COLO668 (cell line): ENCODE measurements at regions not wholly inside any gene's neighbourhood (a gene's known extent, or its start where the extent isn't known, plus 50 kb on each side); places are given as distances from the start of the nearest gene placed in this dataset.
A peak's percentile ranks its signal among the peaks of the same experiment; 100 is the strongest.
"Not testable (repeated sequence)": the region's sequence is repeated elsewhere in the genome, so short reads cannot be mapped to it uniquely, and the experiment has no call there.

Source experiments
- DNase-seq: peaks from one replicate; lab custom pipeline; 2025; ENCODE audit not compliant: unreplicated experiment; lab: John Stamatoyannopoulos, UW

DNA sequence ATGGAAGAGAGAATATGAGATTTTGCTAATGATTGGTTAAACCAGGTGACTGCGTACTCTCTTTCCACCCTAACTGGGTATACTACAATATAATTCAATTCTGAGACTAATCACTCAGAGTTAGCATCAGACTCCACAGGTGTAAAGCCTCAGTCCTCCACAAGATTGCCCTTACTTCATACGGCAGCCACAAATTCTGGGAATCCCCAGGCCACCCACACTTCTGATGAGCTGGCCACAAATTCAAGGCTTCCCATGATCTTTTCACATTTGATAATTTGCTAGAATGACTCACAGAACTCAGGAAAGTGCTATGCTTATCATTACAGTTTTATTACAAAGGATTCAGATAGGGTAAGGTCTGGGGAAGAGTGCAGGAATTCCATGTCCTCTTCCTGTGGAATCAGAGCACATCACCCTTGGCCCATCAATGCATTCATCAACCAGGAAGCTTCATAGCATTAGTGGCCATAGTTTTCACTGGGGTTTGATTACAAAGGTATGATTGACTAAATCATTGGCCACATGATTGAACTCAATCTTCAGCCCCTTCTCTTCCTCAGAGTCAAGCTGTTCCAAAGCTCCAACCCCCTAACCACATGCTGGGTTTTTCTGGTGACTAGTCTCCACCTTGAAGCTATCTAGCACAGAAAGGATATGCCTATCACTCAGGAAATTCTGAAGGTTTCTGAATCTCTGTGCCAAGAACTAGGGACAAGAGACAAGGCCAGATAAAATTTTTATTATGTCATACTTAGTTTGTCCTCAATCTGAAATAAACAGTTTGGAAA, 131.7 kb downstream of the HHIPL2 start:
- DNase-seq, result no peak

DNA sequence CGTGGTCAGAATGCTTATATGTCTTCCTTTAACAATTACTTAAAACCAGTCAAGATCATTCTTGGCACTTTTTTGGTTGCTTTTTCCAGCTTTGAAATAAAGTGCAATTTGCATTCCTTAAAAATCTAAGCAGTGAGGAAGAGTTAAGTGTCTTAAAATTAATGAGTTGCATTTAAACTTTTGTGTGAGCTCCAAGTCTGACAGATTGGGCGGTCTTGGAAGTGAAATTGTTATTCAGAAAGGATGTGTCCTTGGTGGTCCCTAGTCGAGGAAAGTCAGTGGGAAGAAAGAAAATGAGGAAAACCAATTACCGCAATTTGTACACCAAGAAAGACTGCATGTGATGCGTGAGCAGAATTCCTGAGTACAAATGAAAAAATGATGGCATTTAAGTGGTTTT, 132.5 kb downstream of the HHIPL2 start:
- no peak for DNase-seq

DNA sequence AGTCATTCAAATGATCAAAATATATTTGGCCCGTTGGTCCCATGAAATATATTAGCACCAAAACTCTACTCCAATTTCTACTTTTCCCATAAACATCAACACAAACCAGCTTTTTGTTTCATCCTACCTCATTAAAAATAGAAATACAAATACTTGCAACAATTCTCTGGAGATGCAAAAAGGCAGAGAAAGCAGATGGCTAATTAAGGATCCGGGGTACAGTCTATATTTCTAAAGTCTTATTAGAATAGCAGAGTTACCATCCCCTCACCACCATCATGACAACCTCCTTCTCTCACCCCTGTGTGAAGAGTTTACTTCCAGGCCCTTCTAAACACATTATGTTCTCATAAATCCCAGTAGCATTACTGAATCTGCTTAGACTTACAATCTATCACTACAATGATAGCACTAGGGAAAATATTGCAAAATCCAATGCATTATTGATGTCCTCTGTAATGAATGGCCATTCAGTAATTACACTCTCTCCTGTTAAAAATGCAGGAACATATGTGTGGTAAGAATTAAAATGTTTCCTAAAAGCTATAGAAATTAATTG, 133.8 kb downstream of the HHIPL2 start:
- no peak for DNase-seq

DNA sequence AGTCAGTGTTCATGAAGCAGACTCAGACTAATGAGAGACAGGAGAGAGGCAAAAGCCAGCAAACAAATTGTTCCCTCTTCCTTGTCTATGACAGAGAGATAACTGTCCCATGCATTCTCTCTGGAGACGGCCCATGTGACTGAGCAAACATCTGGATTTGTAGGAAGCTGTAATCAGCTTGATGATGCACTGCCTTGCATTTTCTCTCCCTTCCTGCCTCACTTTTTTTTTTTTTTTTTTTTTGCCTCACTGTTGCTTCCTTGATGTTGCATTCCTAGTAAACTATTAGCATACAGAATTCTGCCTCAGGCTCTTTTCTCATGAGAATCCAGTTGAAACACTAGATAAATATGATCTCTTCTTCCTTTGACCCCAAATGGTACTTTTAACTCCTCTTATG, 134.5 kb downstream of the HHIPL2 start:
- no peak for DNase-seq

DNA sequence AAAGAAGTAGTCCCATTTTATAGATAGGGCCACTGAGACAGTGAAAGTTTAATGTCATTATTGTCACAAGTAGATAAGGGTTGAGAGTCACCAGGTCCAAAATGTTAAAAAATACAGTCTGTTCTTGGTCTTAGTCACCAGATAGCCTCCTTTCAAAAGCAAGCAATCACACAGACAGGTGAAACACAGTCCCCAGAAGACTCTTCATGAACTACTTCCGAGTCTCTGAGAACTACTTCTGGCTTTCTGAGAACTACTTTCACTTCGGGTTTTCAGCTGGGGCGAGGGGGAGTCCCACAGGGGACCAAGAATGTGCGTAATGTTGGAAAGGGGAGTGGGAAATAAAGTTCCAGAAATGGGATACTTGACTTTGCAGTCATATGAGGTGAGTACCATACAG, 143.2 kb downstream of the HHIPL2 start:
- no peak for DNase-seq

DNA sequence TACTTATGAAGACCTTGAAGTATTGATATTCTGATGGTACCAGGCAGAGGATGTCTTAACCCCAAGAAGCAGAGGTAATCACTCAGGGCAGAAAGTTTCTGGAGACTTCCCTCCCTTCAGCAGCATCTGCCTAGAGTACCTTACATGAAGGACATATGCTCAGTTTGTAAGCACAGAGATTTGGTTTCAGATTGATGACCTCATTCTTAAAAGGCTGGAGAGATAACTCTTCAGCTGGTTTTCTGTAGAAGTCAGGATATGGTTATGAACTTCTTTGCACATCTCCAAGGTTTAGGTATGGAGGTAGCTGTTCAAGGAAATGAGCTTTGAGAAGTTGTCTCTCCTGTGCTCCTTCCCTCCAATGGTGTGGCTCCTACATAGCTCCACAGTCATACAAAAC, 148.7 kb downstream of the HHIPL2 start:
- no peak for DNase-seq

DNA sequence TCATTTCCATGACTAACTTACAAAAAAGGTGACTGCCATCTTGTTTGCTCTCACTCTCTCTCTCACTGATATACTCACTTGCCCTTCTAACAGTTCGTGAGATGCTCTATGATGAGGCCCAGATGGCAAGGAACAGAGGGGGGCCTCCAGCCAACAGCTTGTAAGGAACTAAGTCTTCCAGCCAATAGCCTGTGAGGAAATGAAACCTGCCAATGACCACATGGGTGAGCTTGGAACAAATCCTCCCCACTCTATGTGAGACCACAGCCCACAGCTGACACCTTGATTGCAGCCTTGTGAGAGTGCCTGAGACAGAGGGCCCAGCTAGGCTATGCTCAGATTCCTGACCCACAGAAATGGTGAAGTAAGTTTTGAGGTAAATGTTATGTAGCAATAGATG, 153.7 kb downstream of the HHIPL2 start:
- no peak for DNase-seq

DNA sequence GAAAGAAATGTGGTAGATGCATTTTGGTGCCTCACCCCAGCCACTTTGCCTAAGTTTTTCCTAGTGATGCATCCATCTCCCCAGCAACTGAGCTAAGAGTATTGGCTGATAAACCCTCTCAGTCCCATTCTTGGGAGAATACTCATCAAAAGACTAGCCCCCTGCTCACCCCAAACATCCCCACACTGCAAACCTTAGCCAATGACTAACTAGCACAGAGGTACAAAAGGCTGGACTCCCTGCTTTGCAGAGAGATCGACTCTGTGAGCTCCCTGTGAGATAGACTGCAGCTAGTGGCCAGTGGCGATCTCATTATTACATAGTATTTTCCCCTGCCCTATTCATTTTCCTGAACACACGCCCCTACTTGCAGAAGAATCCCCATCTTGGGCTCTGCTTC, 155.3 kb downstream of the HHIPL2 start:
- DNase-seq, result no peak

DNA sequence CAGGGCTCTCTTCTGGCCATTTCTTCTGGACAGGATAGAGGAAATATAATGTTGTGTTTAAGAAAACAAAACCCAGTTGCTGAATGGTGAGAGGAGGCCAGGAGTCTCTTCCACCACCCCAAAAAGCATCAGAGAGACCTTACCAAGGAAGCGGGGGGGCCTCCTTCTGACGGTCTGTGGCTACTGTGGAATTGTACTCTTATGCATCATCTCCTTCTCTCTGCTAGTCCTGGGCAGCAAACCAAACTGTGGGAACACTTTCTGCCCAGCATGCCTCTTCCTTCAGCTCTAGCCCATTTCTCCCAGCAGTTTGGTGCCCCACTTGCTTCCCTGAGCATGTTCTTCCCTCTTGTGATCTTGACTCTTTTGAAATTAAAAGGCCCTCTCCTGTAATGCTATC, 157.7 kb downstream of the HHIPL2 start:
- DNase-seq, result no peak

DNA sequence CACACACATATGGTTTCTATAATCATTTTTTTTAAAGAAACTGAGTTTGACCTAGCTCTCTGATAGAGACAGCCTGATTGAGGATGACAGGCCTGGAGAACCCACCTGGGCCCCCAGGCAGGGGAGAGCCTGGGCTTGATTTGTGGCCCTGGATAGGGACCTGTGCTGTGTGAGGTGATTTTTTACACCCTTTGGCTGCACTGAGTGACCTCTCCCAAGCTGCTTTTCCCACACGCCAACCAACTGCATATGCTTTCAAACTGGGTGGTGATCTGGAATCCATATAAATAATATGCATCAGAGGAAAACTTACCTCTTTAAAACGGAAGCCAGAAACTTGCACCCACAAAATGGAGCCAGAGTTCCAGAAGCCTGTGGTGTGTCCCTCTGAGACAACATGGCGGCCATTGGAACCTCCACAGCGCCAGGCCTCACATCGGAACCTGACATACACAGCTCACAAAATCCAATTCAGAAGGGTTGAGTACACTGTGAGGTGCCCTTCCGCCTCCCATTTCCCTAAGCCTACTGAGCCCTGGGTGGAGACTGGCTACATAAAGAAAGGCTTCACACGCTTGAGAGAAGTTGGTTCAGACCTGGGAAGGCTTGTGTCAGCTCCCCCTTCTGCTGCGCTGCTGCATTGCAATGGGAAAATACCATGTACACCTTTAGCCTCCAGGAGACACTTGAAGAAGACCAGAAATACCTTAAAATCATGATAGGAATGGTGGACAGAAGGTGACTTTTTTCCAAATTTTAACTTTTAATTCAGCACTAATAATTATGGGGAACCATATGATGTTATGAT, 160.7 kb downstream of the HHIPL2 start:
- DNase-seq, result peak; percentile 16

DNA sequence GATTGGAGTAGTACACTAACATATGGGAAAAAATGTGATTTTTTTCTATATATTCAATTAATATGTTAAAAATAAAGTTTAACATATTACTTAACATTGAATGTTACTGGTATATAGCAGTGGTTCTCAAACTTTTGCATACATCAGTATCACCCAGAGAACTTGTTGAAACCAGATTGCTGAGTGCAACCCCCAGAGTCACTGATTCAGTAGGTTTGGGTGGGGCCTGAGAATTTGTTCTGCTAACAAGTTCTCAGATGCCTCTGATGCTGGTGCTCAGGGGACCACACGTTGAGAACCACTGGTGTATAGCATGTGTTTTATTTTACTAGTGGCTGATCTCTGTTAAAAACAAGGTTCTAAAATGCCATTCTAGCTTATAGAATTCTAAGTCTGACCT, 161.9 kb downstream of the HHIPL2 start:
- DNase-seq, result no peak

DNA sequence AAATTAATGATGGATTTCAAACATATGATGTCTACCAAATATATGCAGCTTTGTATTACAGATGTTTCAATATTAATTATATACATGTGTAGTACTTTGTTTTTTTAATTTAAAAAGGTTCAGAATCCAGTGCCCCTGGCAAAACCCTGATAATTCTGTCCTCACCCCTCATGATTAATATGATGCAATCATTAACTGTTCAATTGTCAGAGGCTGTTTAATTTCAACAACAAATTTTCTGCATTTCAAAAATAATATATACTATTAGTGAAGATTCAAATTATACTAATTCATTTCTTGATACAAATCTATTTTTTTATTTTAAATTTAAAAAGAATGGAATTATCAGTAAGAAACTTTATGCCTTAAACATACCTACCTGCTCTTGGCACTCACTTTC, 162.6 kb downstream of the HHIPL2 start:
- DNase-seq, result no peak

DNA sequence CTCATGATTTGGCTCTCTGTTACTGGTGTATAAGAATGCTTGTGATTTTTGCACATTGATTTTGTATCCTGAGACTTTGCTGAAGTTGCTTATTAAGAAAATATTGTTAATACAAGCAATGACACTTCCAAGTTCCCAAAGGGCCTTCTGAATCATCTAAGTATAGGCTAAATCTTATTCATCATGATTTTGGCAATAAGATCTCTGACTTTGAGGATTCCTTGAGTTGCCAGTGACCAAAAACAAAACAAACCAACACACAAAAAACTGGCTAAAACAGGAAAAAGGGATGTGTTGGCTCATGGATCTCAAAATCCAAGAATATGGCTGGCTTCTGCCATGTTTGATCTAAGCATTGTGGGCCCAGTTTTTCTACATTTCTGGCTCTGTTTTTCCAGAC, 163.4 kb downstream of the HHIPL2 start:
- DNase-seq, result no peak

DNA sequence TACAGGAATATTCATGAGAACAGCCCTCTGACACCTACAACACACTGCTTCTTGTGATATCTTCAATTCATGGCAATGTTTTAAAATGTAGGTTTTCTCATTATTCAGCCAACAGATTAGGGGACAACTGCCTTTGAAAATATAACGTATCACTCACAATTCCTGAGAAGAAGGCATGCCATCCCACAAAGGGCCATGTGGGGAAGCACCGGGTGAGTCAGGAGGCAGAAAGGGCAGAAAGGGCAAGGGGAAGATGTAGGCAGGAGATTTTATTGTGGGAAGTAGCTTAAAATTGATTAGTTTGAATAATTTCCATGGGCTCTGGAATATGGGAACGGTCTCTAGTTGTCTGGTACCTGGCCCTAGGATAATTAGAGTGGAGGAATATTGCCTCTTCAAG, 165.7 kb downstream of the HHIPL2 start:
- DNase-seq, result no peak

DNA sequence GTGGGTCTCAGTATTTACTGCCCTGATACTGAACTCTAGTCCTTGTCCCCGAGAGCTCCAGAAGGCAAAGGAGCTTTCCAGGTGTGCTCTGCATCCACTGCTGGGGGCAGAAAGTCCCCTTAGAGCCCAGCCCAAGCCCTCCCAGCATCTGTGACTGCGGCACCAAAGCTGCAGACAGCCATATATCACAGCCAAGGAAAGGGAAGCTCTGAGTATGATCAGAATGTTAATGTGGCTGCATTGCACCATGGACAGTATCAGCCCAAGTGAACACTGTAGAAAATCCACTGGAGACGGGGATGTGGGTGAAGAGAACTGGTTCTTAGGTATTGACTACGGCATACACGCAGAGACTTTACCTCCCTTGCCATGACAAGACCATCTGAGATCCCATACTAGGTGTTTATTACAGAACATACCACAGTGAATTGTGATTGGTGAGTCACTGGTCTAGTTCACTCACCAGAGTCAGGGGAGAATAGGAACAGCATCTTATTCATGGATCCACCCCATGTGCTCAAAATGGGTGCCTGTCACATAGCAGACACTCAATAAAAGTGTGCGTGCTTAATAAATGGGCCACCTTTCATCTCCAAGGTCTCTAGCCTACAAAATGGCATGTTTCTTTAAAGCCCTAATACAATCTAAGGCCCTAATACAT, 170.3 kb downstream of the HHIPL2 start:
- no peak for DNase-seq

DNA sequence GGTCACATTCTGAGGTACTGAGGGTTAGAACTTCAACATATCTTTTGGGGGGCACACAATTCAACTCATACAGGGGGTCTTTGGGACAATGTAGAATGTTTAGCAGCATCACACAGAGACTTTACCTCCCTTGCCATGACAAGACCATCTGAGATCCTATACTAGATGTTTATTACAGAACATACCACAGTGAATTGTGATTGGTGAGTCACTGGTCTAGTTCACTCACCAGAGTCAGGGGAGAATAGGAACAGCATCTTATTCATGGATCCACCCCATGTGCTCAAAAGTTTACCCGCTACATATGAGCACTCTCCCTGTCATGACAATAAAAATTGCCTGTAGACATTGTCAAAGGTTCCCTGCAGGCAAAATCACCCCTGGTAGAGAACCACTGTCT, 171.1 kb downstream of the HHIPL2 start:
- not testable (repeated sequence) for DNase-seq

DNA sequence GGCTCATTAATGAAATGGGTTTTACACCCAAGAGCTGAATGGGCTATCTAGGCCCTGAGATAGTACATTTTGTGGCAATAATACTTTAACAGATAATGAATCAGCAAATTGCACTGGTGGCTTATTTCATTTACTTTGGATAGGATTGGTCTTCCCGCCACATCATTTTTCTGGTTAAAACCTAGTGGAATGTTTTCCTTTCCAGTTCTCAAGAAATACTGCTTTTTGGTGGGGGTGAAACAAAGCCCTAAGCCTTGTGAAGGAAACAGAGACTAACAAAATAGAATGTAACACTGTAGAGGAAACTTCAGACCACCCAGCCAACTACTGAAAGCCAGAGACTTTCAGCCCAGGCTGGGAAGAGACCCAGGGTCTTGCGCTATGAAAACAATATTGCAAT, 172.2 kb downstream of the HHIPL2 start:
- DNase-seq, result no peak

DNA sequence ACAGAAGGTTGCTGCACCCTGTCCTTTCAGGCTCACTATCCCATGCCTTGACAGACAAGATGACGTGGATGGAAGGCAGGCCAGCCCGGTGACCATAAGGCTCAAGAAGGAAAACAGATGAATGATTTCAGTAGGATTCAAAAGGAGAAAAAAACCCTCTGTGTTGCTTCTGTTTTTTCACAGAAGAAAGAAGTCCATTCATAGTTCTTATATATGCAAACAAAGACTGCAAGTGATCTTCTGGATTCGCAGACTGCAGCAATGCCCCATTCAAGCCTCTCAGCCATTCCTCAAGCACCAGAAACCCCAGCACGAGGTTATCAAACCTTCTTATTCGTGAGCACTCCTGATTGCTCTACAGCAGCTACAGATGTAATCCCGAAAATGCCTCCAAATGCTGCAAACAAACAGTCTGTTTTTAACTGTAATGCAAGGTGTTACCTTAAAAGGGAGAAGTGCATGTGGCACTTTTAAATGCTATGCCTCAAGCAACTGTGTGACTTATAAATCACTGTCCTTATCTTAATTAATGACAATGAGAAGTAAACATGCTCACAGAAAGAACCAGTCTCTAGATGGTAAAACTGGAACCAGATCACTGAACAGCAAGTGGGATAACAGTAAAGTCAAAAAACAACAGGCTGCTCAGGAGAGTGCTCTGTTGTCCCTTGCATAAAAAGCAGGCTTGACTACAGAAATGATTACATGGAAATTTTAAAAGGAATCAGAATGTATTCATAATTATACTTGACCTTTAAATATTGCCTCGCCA, 173.9 kb downstream of the HHIPL2 start:
- no peak for DNase-seq

DNA sequence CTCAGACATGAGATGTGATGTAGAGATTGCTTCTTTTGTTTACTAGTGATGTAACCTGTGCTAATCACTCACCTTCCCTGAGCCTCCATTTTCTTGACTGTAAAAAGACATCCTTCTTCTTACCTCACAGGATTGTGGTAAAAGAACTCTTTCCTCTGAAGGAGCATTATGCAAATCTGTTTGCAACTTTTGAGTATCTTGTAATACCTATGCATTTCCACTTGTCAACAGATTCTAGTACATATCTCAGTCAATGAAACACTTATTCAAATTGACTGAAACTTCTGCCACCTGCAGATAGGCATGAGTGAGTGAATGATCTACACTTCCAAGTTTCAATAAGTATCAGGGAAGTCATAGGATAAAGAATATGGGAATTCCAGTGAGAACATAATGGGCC, 174.7 kb downstream of the HHIPL2 start:
- DNase-seq, result no peak

DNA sequence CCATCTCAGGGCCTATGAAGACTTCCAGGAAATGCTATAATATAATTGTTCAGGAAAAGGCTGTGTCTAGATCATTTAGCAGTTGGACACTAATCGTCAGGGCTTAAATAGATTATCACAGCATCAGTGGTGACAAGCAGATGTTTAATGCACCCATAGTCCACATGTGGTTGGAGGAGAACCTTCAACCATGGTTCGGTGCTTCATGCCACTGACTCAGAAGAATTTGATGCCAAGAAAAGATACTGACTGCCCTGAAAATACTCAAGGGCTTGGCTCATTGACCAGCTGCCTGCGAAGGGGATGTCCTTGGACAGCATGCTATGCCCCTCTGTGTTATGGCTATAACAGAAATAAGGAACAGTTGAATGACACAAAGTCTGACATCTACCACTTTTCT, 175.7 kb downstream of the HHIPL2 start:
- DNase-seq, result no peak
